ENCODE measurements at regions not wholly inside any gene's neighbourhood (a gene's known extent, or its start where the extent isn't known, plus 50 kb on each side); places are given as distances from the start of the nearest gene placed in this dataset.
"Not testable (repeated sequence)": the region's sequence is repeated elsewhere in the genome, so short reads cannot be mapped to it uniquely, and the experiment has no call there.

DNA sequence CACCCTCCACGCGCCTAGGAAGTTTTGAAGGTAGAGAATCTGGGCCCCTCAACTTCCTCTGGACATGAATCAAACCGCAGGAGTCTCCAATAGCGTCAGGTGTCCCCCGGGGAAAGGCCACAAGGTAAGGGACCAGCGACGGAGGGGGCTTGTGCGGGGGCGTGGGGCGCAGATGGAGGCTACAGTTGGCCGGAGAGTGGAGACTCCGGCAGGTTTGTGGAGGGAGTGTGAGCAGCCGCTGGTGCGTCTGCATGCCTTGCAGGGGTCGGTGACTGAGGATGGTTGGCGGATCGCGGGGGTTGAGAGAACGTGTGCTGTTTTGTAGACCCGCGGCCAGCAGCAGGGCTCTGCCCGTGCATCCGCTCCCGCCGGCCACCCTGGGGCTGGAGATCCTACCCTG, 303.3 kb upstream of the DPP6 start:
- H3K4me3 ChIP-seq (ENCODE audit: low read length); DNase-seq (ENCODE audit: low read depth): not testable (repeated sequence)

DNA sequence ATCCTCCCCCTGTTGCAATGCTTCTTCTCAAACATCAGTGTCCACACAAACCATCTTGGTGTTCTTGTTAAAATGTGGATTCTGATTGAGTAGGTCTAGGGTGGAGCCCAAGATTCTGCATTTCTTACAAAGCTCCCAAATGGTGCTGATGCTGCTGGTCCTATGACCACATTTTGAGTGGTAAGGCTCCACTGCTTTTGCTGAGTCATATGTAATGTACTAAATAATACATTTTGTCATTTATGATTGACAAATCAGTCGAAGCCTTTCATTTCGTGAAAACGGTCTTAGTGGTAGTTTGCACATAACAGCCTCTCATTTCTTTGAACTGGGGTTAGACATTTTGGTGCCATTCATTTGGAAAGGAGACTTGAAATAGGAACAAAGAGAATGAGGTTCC, 286.3 kb upstream of the DPP6 start:
- not testable (repeated sequence) for H3K4me3 ChIP-seq (ENCODE audit: low read length); DNase-seq (ENCODE audit: low read depth)

DNA sequence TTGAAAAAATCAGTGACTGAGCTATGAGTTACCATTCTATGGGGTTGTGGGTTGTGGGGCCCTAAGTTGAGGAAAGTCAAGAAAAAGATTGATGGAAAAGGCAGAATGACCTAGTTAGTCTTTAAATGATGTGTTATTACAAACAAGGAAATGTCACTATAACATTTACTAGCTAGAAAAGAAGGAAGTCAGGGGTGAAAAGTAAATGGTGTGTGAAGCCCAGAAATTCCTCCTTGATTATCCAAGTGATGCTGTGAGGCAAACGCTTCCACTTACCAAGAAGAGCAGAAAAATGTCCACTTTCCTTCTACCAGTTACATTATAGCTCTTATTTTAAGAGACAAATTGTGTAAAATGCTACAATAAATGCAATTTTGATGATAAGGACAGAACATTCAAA, 285.3 kb upstream of the DPP6 start:
- not testable (repeated sequence) for DNase-seq (ENCODE audit: low read depth); H3K4me3 ChIP-seq (ENCODE audit: low read length)

DNA sequence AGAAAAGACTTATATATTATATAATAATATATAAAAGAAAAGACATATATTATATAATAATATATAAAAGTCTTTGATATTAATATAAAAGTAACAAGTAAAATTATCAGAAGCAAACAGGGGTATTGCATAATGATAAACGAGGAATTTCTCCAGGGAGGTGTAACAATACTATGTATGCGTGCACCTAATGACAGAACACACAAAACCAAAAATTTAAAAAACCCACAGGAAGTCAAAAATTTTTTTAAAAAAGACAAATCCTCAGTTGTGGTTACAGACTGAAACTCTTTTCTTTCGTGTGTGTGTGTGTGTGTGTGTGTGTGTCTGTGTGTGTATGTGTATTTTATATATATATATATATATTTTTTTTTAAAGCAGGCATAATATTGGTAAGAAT, 279.2 kb upstream of the DPP6 start:
- no peak for DNase-seq (ENCODE audit: low read depth)
- H3K4me3 ChIP-seq (ENCODE audit: low read length): no peak overlapping the region
- TF ChIP-seq, protein P1, sequence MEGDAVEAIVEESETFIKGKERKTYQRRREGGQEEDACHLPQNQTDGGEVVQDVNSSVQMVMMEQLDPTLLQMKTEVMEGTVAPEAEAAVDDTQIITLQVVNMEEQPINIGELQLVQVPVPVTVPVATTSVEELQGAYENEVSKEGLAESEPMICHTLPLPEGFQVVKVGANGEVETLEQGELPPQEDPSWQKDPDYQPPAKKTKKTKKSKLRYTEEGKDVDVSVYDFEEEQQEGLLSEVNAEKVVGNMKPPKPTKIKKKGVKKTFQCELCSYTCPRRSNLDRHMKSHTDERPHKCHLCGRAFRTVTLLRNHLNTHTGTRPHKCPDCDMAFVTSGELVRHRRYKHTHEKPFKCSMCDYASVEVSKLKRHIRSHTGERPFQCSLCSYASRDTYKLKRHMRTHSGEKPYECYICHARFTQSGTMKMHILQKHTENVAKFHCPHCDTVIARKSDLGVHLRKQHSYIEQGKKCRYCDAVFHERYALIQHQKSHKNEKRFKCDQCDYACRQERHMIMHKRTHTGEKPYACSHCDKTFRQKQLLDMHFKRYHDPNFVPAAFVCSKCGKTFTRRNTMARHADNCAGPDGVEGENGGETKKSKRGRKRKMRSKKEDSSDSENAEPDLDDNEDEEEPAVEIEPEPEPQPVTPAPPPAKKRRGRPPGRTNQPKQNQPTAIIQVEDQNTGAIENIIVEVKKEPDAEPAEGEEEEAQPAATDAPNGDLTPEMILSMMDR (IDR thresholded peaks at IDR 0.05; ENCODE audit: insufficient read depth, low read depth, low read length, missing control alignments): no peak

DNA sequence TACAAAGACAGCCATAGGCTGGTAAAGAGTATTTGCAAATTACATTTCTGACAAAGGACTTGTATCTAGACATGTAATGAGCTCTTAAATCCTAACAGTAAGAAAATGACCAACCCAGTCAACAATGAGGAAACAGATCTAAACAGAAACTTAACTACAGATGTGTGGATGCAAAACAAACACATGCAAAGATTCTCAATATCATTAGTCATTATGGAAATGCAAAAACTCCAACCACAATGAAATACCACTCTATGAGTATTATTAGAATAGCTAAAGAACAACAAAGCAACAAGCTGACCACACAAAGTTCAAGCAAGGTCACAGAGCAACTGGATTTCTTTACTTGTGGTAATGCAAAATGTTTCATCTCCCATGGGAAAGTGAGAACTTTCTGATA, 275.3 kb upstream of the DPP6 start:
- DNase-seq (ENCODE audit: low read depth): peak; percentile 0
- not testable (repeated sequence) for H3K4me3 ChIP-seq (ENCODE audit: low read length)

DNA sequence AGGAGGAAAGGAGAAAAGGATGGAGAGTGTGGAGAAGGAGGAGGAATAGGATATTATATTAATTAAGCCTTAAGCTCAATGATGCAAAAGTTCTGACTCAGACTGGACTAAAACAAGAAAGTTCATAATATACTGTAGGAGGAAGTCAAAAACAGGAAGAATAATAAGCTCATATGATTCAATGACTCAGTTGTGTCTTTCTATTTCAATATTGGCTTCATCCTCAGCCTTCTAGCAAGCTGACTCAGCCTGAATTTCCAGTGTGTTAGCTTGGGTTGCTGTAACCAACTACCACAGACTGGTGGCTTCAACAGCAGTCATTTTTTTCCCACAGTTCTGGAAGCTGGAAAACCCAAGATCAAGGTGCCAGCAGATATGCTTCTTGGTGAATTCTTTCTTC, 254.8 kb upstream of the DPP6 start:
- DNase-seq (ENCODE audit: low read depth): peak; percentile 2
- H3K4me3 ChIP-seq (ENCODE audit: low read length): not testable (repeated sequence)

DNA sequence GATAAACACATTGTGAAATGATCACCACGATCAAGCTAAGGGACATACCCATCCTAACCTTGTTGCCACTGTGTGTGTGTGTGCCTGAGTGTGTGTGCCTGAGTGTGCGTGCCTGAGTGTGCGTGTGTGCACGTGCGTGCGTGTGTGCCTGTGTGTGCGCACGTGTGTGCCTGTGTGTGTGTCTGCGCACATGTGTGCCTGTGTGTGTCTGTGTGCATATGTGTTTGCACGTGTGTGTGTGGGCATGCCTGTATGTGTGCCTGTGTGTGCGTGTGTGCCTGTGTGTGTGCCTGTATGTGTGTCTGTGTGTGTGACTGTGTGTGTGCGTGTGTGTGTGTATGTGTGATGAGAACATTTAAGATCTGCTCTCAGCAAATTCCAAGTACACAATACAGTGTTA, 244.1 kb upstream of the DPP6 start:
- TF ChIP-seq, protein P1 (IDR thresholded peaks at IDR 0.05; ENCODE audit: insufficient read depth, low read depth, low read length, missing control alignments): no peak
- H3K4me3 ChIP-seq (ENCODE audit: low read length): no peak overlapping the region
- DNase-seq (ENCODE audit: low read depth): no peak

DNA sequence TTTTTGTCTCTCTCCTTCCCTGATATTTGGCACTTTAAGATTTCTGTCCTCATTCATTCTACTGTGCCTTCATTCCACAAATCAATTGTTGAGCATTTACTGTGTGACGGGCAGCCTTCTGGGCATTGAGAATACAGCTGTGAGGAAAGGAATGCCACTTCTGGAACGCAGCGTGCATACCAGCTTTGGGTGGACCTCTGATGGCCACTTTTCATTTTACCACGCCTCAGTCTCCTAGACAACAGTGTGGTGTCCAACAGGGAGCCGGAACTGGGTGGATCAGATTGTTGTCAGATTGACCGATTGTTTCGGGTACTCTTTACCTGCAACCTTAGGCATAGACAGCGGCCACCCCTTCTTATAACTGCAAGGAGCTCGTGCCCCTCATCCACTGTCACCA, 222.7 kb upstream of the DPP6 start:
- TF ChIP-seq, protein P1 (IDR thresholded peaks at IDR 0.05; ENCODE audit: insufficient read depth, low read depth, low read length, missing control alignments): no peak
- no peak for DNase-seq (ENCODE audit: low read depth)
- no peak overlapping the region for H3K4me3 ChIP-seq (ENCODE audit: low read length)

DNA sequence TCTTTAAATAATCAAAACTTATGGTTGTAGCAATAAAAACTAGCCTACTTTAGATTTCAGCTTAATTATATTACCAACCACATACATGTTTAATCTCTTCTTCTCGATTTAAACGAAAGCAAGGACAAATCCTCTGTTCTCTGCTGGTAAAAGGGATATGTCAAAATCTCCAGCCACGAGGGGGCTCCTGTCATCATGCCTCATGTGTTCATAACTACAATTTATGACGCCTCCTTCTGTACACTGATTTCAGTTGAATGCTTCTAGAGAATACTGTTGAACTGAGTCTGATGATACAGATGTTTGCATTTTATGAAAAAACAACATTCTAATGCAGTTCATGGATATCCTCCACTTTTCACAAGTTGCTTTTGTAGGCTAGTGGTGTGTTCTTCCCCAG, 220.0 kb upstream of the DPP6 start:
- no peak overlapping the region for H3K4me3 ChIP-seq (ENCODE audit: low read length)
- TF ChIP-seq, protein P1 (IDR thresholded peaks at IDR 0.05; ENCODE audit: insufficient read depth, low read depth, low read length, missing control alignments): no peak
- no peak for DNase-seq (ENCODE audit: low read depth)

DNA sequence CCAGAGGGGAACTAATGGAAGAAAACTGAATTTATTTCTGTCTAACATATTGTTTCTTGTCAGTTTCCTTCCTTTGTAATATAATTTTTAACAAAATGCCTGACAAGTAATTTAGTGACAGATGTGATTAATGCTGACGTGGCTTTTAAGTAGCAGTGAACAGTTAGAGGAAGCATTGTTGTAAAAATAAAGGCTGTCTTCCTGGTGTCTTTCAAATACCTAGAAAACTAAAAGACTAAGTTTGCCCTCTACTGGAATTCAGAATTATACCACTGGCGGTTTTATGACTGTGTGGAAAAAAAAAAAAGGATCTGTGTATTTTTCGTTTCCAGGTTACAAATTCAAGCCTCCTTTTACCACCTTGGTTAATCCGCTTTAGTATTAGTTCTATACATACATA, 217.1 kb upstream of the DPP6 start:
- DNase-seq (ENCODE audit: low read depth): peak; percentile 5
- no peak overlapping the region for H3K4me3 ChIP-seq (ENCODE audit: low read length)
- TF ChIP-seq, protein P1 (IDR thresholded peaks at IDR 0.05; ENCODE audit: insufficient read depth, low read depth, low read length, missing control alignments): no peak

Data from epithelial cell of esophagus (primary cell).